Body of pancreas (tissue), 4 donors: ENCODE measurements at regions not wholly inside any gene's neighbourhood (a gene's known extent, or its start where the extent isn't known, plus 50 kb on each side); places are given as distances from the start of the nearest gene placed in this dataset.

ENCODE experiments used
- CTCF ChIP-seq, 7 experiments: fragments of 450-650 bp in 4 of 7; fragments of 200-600 bp in 3 of 7; sonication (generic) in 3 of 7; IDR thresholded peaks; one replicate each; pipeline ENCODE4 v1.5.1; 2016 to 2019; ENCODE audit warnings: antibody characterized with exemption in 7 of 7
- POLR2A ChIP-seq, 3 donors: fragments of 450-650 bp; IDR thresholded peaks; one replicate each; pipeline ENCODE4 v1.6.1; 2016; ENCODE audit warnings: antibody characterized with exemption in 3 of 3, mild to moderate bottlenecking in 2 of 3

GRCh38 chr10:4617589-4617988 lies 208.4 kb upstream of the AKR1E2 start:
- TF ChIP-seq CTCF (IDR thresholded peaks at IDR 0.05), result no peak
- TF ChIP-seq POLR2A (IDR thresholded peaks at IDR 0.05), result no peak
